LNCaP clone FGC (cell line): ENCODE measurements at regions not wholly inside any gene's neighbourhood (a gene's known extent, or its start where the extent isn't known, plus 50 kb on each side); places are given as distances from the start of the nearest gene placed in this dataset.

Experiments used
- DNase-seq: peaks from one replicate; pipeline ENCODE4 v3.0.0-alpha.2; 2011; ENCODE audit warnings: low read depth
- H3K4me3 ChIP-seq: 2 replicates; pipeline ENCODE4 v1.5.1; 2011; ENCODE audit warnings: mild to moderate bottlenecking, low read depth, low read length, control low read depth
- CTCF ChIP-seq: IDR thresholded peaks from 2 replicates; pipeline ENCODE4 v1.5.1; 2012; ENCODE audit warnings: mild to moderate bottlenecking; ENCODE audit not compliant: control insufficient read depth, insufficient read depth; ENCODE audit errors: extremely low read depth

GRCh38 chr13:112124141-112124540, 57.2 kb downstream of the SOX1 start:
- H3K4me3 ChIP-seq, result no peak overlapping the region
- DNase-seq, result no peak
- TF ChIP-seq CTCF, result no peak

DNA sequence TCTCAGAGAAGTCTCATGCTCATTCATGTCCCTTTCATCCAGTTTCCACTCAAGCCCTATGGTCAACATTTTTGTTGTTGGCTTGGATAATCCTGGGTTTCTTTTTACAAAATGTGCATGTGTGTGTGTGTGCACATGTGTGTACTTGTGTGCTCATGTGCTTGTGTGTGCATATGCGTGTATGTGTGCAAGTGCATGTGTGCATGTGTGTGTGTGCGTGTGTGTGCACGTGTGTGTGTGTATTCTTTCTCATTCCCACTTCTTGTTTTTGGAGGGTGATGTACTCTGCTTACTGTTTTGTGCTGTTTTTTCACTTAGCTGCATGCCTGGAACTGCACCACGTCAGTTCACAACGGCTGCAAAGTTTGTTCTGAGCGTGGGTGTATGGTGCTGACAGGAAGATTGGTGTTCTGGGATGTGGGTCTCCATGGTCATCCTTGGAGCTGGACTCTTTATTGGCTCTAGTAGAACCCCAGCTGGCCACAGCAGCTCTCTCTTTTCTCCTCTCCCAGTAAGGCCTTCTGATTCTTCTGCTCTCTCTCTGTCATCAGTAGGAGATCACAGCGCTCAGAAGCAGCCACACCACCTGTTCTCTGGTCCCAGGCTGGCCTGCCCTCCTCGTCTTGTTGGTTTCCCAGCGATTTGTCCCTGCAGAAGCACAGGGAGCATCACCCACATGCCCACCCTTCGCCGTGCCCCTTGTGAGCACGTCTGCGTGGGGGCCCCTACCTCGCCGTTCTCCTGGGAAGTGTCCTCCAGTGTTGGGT, 60.8 kb downstream of the SOX1 start:
- no peak for DNase-seq
- H3K4me3 ChIP-seq, result no peak overlapping the region
- no peak for TF ChIP-seq CTCF

GRCh38 chr13:112128331-112128610, 61.3 kb downstream of the SOX1 start:
- DNase-seq, result no peak
- no peak overlapping the region for H3K4me3 ChIP-seq
- TF ChIP-seq CTCF, result no peak

GRCh38 chr13:112130418-112130817, 63.5 kb downstream of the SOX1 start:
- TF ChIP-seq CTCF, result no peak
- no peak overlapping the region for H3K4me3 ChIP-seq
- no peak for DNase-seq

GRCh38 chr13:112131081-112131712, 64.2 kb downstream of the SOX1 start:
- TF ChIP-seq CTCF, result no peak
- no peak overlapping the region for H3K4me3 ChIP-seq
- DNase-seq, result no peak

- no peak for DNase-seq
- H3K4me3 ChIP-seq, result no peak overlapping the region
- no peak for TF ChIP-seq CTCF
Observed at GRCh38 chr13:112131713-112132113, 64.8 kb downstream of the SOX1 start.

- H3K4me3 ChIP-seq, result no peak overlapping the region
- DNase-seq, result no peak
- TF ChIP-seq CTCF, result no peak
Observed at GRCh38 chr13:112132142-112132541, 65.2 kb downstream of the SOX1 start.
